ENCODE measurements at regions not wholly inside any gene's neighbourhood (a gene's known extent, or its start where the extent isn't known, plus 50 kb on each side); places are given as distances from the start of the nearest gene placed in this dataset.

GRCh38 chr1:13922466-13923110, 222.6 kb downstream of the PRDM2 start:
- DNase-seq (ENCODE audit: low read depth), result no peak

- DNase-seq (ENCODE audit: low read depth), result no peak
These were observed 226.6 kb downstream of the PRDM2 start for GRCh38 chr1:13926556-13926955.

GRCh38 chr1:13927736-13928135, 227.7 kb downstream of the PRDM2 start:
- no peak for DNase-seq (ENCODE audit: low read depth)

- no peak for DNase-seq (ENCODE audit: low read depth)
These were observed 229.3 kb downstream of the PRDM2 start for GRCh38 chr1:13929313-13929712.

GRCh38 chr1:13930151-13930550, 230.2 kb downstream of the PRDM2 start:
- DNase-seq (ENCODE audit: low read depth), result no peak

- no peak for DNase-seq (ENCODE audit: low read depth)
These were observed 231.2 kb downstream of the PRDM2 start for GRCh38 chr1:13931226-13931625.

- no peak for DNase-seq (ENCODE audit: low read depth)
These were observed 235.3 kb downstream of the PRDM2 start for GRCh38 chr1:13935336-13935735.

- DNase-seq (ENCODE audit: low read depth), result no peak
These were observed 241.3 kb downstream of the PRDM2 start for GRCh38 chr1:13941315-13941714.

- DNase-seq (ENCODE audit: low read depth), result no peak
These were observed 243.1 kb downstream of the PRDM2 start for GRCh38 chr1:13943055-13943454.

- no peak for DNase-seq (ENCODE audit: low read depth)
These were observed 245.9 kb downstream of the PRDM2 start for GRCh38 chr1:13945856-13946255.

GRCh38 chr1:13947658-13948057, 247.7 kb downstream of the PRDM2 start:
- DNase-seq (ENCODE audit: low read depth), result no peak

GRCh38 chr1:13948396-13948795, 248.4 kb downstream of the PRDM2 start:
- DNase-seq (ENCODE audit: low read depth), result no peak

GRCh38 chr1:13948888-13949391, 249.0 kb downstream of the PRDM2 start:
- DNase-seq (ENCODE audit: low read depth), result peak; percentile 87

- DNase-seq (ENCODE audit: low read depth), result no peak
These were observed 249.6 kb downstream of the PRDM2 start for GRCh38 chr1:13949546-13949945.

- DNase-seq (ENCODE audit: low read depth), result no peak
These were observed 250.6 kb downstream of the PRDM2 start for GRCh38 chr1:13950637-13951036.

GRCh38 chr1:13951793-13952751, 252.1 kb downstream of the PRDM2 start:
- no peak for DNase-seq (ENCODE audit: low read depth)

- no peak for DNase-seq (ENCODE audit: low read depth)
These were observed 253.0 kb downstream of the PRDM2 start for GRCh38 chr1:13952985-13953384.

GRCh38 chr1:13956393-13956792, 256.4 kb downstream of the PRDM2 start:
- DNase-seq (ENCODE audit: low read depth), result peak; percentile 61

- peak; percentile 47 for DNase-seq (ENCODE audit: low read depth)
These were observed 260.5 kb downstream of the PRDM2 start for GRCh38 chr1:13960375-13960987.

- no peak for DNase-seq (ENCODE audit: low read depth)
These were observed 264.8 kb downstream of the PRDM2 start for GRCh38 chr1:13964768-13965167.

GRCh38 chr1:13965770-13966398, 265.9 kb downstream of the PRDM2 start:
- DNase-seq (ENCODE audit: low read depth), result peak; percentile 66

- no peak for DNase-seq (ENCODE audit: low read depth)
These were observed 267.7 kb downstream of the PRDM2 start for GRCh38 chr1:13967707-13968106.

All from fibroblast of the conjunctiva (primary cell).